C4-2B (cell line): ENCODE measurements at regions not wholly inside any gene's neighbourhood (a gene's known extent, or its start where the extent isn't known, plus 50 kb on each side); places are given as distances from the start of the nearest gene placed in this dataset.

Source experiments
- CTCF ChIP-seq: fragments of 450-650 bp; conservative IDR thresholded peaks from 2 replicates; pipeline ENCODE4 v1.5.1; 2017; ENCODE audit warnings: mild to moderate bottlenecking
- ZFX ChIP-seq: fragments of 450-650 bp; IDR thresholded peaks from 2 replicates; pipeline ENCODE4 v1.6.1; 2017

- TF ChIP-seq CTCF (no peak), ZFX (no peak)
Observed at GRCh38 chr21:35575280-35575915, 484.9 kb downstream of the SETD4 start.
